T-helper 1 cell (primary cell): ENCODE measurements at regions not wholly inside any gene's neighbourhood (a gene's known extent, or its start where the extent isn't known, plus 50 kb on each side); places are given as distances from the start of the nearest gene placed in this dataset.
"Not testable (repeated sequence)": the region's sequence is repeated elsewhere in the genome, so short reads cannot be mapped to it uniquely, and the experiment has no call there.

Experiments used
- DNase-seq, 5 donors: peaks; one replicate each; pipeline ENCODE4 v3.0.0-alpha.2; 2012 to 2020

DNA sequence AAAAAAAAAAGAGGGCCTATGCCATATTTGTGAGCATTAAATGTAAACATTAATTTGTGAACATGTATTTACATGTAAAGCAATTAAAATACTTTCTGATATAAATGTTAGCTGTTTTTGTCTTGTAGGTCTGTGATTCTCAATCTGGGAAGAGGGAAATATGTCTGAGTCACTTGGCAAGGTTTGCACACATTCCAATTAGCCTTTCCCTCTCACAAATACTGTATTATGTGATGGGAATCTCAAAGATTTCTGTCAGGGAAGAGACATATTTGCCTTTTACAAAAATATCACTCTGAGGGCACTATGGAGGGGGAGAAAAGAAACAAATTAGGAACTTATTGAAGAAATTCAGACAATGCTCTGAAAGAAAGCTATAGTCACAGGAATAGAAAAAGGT is 483.6 kb downstream of the GBE1 start:
- no peak for DNase-seq

DNA sequence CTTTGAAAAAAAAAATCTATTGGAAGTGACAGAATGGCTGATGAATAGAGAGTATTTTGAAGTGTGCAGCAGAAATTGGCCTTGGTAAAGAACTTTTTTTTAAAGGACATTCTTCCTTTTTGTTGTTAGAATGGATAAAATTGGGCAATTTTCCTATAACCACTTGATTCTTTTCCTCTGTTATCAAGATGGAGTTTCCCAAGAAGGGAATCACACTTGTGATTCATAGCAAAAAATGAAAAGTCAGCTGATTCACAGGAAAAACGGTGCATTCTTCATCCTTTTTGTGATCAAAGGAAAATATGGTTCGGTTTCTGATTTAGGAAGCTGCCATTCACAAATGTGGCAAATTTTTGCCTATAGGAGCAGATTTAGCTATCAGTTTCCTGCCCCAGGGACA is 486.8 kb downstream of the GBE1 start:
- DNase-seq = no peak

DNA sequence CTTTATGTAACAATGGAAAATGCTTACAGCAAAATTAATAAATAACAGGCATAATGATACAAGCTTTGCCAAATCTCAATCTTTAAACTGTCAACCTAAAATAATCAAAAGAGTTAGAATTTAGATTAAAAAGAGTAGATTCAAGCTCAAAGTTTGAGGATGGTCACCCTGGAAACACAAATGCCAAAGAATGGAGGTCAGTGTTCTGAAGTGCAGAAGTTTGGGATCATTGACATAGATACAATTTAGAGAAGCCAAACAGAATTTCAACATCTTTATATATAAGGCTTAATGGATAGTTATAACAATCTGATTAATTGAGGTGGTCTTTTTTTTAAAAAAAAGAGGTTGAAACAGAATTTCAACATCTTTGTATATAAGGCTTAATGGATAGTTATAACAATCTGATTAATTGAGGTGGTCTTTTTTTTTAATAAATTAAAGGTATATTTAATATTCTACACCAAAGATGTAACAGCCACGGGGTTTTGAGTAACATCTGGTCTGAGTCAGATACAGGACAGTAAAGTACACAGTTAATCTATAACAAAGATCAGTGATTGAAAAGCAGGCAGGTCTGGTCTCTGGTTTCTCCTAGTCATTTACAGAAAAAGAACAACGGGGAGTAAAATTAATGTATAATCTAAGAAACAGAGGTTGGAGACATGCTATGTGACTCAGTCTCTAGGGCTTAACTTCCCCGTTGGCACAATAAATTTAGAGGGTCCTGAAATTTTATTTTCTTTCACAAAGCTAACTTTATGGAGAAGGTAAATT is 490.7 kb downstream of the GBE1 start:
- DNase-seq = no peak

DNA sequence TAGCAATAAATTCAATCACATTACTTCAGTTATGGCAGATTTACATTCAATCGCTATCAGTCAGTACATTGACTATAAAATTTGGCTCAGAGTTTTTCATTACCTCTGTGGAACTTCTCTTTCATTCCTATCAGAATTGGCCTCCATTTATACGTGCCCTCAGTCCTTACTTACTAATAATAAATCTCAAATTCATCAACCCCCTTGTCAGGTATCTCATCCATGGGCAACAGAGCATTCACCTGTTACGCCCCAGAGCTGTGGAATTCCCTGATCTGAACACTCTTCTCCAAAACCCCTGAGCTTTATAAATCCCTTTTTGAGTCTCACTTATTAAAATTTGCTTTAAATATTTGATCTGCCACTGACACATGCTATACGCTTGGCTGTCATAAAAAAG is 492.9 kb downstream of the GBE1 start:
- no peak for DNase-seq

DNA sequence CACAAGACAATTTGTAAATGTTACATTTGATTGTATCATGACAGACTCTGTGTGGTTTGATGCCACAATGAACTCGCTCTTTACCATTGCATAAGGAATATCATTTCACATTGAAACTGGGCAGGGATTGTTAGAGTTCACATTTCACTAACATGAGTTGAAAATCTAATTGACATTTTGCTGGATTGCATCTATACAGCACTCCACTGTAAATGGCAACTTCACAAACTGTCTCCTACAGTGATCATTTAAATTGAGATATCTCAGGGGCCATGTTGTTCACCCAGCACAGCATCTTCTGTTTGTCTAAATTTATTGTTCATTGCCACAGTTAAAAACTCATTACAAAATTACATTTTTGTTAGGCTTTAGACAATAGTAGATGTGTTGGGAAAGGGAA is 499.4 kb downstream of the GBE1 start:
- DNase-seq = no peak

DNA sequence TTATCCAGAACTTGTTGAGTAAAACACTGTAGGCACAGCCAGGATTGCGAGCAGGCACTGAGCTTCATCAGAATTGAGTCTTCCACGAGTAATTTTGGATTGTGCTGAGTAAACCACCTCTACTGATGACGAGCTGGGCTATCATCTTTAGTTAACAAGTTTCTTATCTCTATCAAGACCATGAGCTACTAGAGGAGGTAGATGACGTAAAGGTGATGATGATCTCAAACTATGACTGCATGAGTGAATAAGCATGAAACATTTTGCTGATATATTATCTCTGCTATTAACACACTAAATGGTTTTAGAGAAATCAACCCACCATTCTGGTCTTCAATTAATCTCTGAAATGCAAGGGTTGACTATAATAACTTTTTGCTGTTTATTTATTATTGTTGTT is 506.0 kb downstream of the GBE1 start:
- no peak for DNase-seq

DNA sequence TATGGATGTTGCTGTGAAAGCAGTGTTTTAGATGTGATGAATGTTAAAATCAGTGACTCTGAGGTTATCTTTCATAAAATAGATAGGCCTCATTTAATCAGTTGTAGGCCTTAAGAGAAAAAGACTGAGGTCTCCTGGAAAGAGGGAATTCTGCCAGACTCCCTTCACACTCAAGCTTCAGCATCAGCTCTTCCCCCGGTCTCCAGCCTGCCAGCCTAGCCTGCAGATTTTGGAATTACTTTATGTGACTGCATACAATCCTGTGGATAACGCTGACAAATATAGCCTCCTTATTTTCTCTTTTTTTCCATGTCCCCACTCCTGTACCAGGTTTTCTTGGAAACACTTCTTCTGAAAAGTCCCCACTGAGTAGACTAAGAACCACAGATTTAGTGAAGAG is 510.3 kb downstream of the GBE1 start:
- DNase-seq = no peak

DNA sequence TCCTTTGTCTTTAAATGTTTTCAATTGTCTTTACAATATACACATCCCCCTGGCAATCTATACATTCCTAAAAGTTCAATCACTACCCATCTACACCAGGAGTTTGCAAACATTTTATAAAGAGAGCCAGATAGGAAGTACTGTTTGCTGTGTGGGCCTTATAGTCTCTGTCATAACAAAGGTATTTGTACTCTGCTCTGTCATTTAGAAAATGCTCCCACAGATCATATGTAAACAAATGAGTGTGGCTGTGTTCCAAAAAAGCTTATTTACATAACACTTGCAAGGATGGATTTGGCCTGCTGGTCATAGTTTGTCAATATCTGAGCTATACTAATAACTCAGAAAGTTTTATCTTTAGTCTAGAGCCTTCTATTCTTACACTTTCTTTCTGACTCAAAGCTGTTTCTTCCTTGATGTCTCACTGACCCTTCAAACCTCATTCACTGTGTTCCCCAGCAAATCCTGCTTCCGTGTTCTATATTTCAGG is 511.9 kb downstream of the GBE1 start:
- no peak for DNase-seq

DNA sequence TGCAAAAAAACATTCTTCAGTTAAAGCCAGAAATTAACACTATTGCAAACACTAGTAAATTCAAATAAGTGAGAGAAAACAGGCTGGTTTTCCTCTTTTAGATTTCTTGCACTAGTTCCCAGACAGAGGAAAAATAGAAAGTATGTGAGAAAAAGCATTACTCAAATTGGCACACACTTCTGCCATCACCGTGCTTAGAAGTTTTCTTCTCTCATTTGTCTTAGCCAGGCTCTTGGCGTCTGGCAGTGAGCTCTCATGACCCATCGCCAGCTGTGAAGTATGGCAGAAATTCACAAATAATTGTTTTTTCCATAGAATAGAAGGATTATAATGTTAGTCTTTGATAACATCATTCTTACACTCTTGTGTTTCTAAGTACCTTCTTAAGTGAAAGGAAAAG is 515.9 kb downstream of the GBE1 start:
- no peak for DNase-seq

DNA sequence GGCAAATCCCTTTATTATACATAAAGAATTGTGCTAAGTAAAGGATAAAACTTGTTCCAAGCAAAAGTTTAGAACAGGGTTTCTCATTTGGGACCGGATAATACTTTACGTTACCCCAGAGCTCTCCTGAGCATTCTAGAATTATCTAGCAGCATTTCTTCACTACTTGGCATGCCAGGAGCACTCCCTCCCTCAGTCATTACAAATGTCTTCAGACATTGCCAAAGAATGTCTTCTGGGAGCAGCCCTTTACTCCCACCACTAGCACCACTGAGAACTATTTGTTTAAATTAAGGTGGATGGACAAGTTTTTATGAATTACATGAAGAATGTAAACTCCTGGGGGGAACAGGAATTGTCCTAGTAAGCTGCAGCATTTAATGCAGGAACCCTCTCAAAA is 516.4 kb downstream of the GBE1 start:
- DNase-seq = no peak

DNA sequence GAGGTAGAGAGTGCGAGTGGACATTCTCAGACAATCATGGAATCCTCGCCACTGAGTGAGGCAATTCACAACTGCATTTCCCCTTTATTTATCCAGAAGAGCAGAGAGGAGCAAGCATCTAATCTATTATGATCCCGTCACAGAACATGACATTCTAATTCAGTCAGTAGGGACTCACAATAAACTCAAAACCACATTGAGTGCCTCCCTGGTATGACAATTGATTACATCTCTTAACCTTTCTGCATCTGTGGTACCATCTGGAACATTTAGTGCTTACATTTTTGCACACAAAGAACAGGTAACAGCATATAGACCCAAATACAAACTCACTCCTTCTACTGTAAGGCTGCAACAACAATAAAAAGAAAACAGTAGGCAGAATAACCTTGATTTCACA is 517.2 kb downstream of the GBE1 start:
- no peak for DNase-seq

DNA sequence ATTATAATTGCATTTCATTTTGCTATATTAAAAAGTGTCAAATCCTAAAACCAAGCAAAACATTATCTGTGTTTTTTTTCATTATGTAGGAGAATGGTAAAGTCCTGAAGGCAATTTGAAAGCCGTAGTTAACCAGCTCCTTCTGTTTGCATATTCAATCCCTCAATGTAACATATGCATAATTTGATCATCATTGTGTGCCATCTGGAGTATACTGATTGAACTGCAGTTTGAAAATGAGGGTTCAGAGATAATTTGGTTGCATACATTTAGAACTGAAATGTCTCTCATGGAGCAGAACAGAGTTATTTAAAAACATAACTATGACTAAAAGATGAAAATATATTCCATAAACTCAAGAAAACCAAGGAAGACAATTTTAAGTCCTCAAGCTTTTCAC is 518.6 kb downstream of the GBE1 start:
- DNase-seq = no peak

DNA sequence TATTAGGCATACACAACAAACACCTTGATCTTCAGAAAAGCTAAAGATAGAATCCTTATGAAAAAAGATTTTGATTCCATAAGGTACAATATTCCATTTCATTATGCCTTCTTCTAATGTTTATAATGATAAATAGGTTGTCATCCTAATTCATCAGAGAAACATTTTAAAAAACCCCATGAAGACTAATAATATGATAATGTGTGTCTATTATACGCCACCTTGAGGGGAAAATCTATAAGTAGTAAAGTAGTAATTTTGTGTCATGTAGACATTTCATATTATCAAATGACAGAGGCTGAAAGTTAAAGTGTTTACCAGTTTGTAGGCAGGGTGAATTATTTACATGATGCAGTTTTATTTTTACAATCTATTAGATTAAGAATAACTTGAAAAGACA is 524.3 kb downstream of the GBE1 start:
- DNase-seq = no peak

DNA sequence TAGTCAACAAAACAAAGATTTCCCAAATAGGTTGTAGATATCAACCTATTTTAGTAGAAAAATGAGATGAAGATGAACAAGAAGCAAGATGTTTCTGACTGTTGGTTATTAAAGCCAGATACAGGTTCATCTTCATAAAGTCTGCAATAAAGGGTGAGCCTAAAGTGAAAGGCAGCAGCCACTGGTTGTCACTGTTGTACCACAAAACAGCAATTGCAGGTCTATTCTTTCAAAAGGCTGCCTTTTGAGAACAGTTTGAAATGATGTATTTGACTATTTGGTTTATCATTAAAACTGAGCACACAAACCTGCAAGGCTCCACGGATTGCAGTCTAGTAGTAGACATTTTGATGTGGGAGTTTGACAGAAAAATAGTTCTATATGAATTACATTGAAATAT is 543.4 kb downstream of the GBE1 start:
- DNase-seq = no peak

DNA sequence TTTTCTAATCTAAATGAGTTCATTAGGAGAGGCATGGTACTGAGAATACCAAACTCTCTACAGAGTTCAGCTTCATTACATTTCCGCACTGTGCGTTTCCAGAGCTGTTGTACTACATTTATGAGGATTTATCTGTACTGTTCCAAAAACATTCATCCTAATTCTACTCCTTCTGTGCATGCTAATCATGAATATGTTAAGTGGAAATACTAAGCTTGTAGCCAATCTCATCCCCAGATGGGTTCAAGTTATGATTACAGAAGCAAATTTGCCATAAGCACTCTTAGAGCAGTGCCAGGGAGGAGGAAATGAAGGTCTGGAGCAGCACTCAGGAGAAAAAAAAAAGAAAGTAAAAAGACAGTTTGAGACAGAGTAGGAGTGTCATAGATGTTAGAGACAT is 544.3 kb downstream of the GBE1 start:
- DNase-seq = no peak

DNA sequence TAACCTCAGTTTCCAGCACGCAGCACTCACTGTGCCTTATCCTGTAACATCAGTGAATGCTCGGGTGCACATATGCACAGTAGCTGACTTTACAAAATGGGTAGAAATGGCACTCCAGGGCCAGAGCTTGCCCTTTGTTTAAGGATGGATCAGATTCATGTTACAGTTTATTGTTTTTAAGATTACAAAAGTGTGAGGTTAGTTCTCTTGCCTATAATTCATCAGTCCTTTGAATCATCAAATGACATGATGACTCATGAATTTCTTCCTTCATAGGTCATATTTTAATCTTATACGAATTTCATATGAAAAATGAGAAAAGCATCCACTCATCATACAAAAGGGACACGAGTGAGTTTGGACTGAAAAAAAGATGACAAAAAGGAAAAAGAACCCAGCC is 545.3 kb downstream of the GBE1 start:
- DNase-seq = no peak

DNA sequence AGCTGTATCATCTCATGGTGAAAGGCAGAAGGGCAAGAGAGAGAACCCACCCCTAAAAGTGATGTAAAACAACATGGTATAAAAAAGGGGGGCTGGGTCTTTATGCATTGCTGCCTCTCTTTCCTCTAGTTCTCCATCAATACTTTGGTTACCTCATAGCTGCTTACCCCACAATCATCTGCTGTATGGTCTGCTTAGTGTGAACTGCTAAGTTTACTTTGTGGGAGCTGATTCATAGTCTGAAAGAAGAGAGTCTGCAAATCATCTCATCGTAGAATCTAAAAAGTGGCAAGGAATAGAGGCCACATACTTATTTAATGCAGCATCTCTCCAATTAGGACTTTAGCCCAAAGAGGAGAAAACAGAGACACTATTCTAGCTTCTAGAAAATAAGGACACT is 546.8 kb downstream of the GBE1 start:
- DNase-seq = no peak

DNA sequence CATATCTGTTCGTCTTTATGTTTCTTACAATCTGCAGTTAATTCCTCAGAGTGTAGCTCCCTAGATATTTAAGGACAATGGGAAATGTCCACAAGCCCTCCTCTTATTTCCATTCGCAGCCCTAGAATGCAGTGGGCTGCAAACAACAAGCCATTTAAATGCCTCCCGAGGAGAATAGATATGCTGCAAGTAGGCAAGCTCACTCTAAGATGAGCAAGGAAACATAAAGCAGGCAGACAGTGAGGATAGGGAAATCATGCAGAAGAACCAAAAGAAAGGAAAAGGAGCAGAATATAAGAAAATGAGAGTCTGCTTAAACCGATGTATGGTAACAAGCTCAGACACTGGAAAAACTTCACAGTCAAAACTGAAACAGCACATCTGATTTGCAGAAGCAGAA is 561.9 kb downstream of the GBE1 start:
- no peak for DNase-seq

DNA sequence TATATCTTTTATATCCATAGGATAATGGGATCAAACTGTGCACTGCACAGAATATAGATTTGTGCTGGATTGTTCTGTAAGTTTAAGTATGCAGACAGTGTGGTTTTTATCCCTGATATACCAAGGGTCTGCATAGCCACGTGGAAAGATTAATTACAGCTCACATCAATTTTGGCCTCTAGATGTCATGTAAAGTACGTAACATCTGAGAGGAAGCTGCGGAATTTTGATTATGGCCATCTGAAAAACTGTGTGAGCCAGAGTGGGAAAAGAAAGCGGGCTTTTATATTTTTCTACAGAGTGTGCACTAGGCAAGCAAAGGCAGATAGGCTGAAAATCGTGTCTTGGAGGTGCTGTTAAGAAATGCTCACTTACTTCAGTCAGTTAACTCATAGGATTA is 562.7 kb downstream of the GBE1 start:
- DNase-seq = no peak

DNA sequence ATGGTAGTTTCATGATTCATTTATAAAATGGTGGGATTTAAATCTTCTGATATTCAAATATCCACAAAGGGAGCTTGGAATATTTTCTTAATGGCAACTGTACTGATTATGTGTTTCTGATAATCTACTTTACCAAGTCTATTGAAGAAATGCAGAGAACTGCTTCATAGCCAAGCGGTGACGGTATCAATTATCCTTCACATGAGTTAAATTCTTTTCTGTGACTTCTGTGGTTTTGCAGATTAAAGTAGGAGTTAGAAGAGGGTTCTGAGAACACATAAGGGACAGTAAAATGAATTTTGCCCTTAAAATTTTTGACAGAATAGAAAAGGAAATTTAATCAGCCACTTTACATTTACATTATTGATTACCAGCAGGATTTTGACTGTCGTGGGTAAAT is 563.2 kb downstream of the GBE1 start:
- DNase-seq = no peak

DNA sequence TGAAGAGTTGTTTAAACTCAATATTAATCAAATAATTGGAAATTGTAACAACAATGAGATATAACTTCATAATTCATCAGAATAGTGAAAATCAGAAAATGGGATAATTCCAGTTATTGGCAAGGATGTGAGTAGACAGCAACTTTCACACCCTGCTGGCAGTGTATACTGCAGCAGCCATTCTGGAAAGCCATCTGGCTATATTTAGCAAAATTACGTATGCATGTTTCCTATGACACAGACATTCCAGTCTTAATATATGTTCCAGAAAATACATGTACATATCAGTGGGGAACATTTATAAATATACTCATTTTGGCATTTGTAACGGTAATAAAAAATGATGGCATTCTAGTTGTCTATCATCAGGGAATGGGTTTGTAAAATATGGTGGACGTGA is 564.1 kb downstream of the GBE1 start:
- DNase-seq = no peak

DNA sequence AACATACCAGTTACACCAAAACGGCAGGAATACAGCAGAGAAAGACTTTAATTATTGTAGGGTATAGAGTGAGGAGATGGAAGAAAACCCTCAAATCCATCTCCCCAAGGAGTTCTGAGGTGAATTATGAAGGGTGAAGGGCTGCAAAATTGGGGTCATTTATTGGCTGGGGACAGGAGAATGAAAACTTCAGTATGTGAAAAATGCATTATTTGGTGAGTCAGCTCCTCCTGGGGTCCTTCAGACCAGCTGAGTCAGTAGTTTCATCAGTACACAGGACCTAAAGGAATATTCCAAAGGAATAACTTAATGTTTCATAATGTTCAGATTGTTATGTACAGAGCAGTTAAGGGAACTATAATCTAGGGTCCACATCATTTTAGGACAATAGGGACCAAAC is 566.0 kb downstream of the GBE1 start:
- DNase-seq = no peak

DNA sequence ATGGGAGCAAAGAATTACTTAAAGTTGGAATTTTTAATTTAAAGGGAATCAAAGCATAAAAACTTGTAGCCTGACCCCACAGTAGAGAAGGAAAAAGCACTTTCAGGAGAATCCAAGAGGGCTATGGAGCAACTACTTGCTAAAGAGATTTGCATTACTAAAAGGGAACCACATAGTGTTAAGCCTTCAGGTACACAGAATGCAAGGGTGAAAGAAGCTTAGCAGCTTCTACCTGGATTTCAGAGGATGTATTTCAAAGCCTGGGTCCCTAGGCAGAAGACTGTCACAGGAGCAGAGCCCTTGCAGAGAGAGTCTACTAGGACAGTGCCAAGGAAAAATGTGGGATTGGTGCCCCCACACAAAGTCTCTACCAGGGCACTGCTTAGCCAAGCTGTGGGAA is 575.0 kb downstream of the GBE1 start:
- no peak for DNase-seq

DNA sequence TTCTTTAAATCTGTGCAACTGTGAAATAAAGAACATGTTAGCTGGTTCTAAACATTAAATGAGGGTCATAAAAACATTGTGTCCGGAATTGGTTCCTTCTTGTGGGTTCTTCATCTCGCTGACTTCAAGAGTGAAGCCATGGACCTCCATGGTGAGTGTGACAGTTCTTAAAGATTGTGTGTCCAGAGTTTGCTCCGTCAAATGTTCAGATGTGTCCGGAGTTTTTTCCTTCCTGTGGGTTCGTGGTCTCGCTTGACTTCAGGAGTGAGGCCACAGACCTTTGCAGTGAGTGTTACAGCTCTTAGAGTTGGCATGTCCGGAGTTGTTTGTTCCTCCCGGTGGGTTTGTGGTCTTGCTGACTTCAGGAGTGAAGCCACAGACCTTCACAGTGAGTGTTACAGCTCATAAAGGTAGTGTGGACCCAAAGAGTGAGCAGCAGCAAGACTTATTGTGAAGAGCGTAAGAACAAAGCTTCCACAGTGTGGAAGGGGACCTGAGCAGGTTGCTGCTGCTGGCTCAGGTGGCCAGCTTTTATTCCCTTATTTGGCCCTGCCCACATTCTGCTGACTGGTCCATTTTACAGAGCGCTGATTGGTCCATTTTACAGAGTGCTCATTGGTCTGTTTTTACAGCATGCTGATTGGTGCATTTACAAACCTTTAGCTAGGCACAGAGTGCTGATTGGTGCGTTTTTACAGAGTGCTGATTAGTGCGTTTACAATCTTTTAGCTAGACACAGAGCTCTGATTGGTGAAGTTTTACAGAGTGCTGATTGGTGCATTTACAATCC is 579.2 kb downstream of the GBE1 start:
- DNase-seq = not testable (repeated sequence)

DNA sequence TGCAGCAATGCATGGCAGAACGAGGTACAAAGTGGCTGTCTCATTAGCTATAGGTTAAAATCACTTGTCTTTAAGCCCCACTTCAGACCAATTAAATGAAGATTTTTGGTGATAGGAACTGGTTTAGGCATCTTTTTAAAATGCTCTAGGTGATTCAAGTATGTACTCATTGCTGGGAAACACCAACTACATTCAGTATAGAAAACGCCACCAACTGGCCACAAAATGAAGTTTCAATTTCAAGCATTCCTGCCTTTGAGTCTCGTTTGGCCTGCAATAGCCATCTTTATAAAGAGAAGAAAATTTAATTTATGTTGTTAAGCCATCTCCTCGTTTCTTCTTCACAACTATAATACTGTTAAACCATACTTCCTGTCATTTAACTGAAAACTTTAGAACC is 587.9 kb downstream of the GBE1 start:
- DNase-seq = no peak
